ENCODE measurements at regions not wholly inside any gene's neighbourhood (a gene's known extent, or its start where the extent isn't known, plus 50 kb on each side); places are given as distances from the start of the nearest gene placed in this dataset.

GRCh38 chr4:133929531-133930239 is 271.9 kb downstream of the PABPC4L start:
- TF ChIP-seq CTCF (IDR thresholded peaks at IDR 0.05) = no peak
- TF ChIP-seq ZFX (IDR thresholded peaks at IDR 0.05; ENCODE audit: borderline replicate concordance) = no peak

Measured in 22Rv1 (cell line).